HCT116 (cell line): ENCODE measurements at regions not wholly inside any gene's neighbourhood (a gene's known extent, or its start where the extent isn't known, plus 50 kb on each side); places are given as distances from the start of the nearest gene placed in this dataset.

Source experiments
- ATAC-seq: fragments of 200-7000 bp; cut with Tn5 transposase; 2 replicates; pipeline ENCODE4 v1.9.1; 2020; ENCODE audit warnings: mild to moderate bottlenecking, moderate library complexity
- BruUV-seq: library from RNA; stranded (reverse); fragments of 400-500 nt; replicated peaks from 2 replicates; lab custom pipeline; 2021; lab: Mats Ljungman, UMichigan
- CTCF ChIA-PET: fragments of 300-600 bp; sonication (Branson Sonifier 250); formaldehyde crosslinking; loops from one replicate; lab custom pipeline; 2021; ENCODE audit warnings: antibody characterized with exemption; lab: Charles Lee
- POLR2A ChIA-PET: fragments of 300-600, 350-600 bp; sonication (Branson Sonifier 250); formaldehyde crosslinking; loops from one replicate; lab custom pipeline; 2021; ENCODE audit warnings: antibody characterized with exemption; lab: Charles Lee
- RAD21 ChIA-PET, 2 experiments: fragments of 300-600 bp; sonication (Branson Sonifier 250); formaldehyde crosslinking; loops; one replicate each; lab custom pipeline; 2023; ENCODE audit warnings: low total read pairs in 2 of 2; ENCODE audit not compliant: uncharacterized antibody in 2 of 2, unreplicated experiment in 2 of 2, low non-redundant PET in 1 of 2; lab: Charles Lee
- DNase-seq: peaks from one replicate; pipeline ENCODE4 v3.0.0-alpha.2; 2010; ENCODE audit warnings: low read depth, low spot score
- H2AFZ ChIP-seq: fragments of 200-600 bp; shearing (Covaris generic), sonication (generic); 2 replicates; pipeline ENCODE4 v1.6.1; 2017; ENCODE audit warnings: low read depth, mixed run types, mixed read lengths, antibody characterized with exemption, low read length; ENCODE audit not compliant: poor library complexity, severe bottlenecking
- H3K27ac ChIP-seq: 2 replicates; pipeline ENCODE4 v1.5.1; 2012; ENCODE audit warnings: low read depth, low read length
- H3K27me3 ChIP-seq: fragments of 200-600 bp; sonication (generic); 2 replicates; pipeline ENCODE4 v1.6.1; 2016; ENCODE audit warnings: mixed run types, low read length, mixed read lengths; ENCODE audit not compliant: insufficient read depth
- H3K36me3 ChIP-seq, 2 experiments: fragments of 200-500 bp in 1 of 2; fragments of 200-600 bp in 1 of 2; sonication (Bioruptor generic) in 1 of 2; sonication (generic) in 1 of 2; 2 replicates each; pipeline versions ENCODE4 v1.5.1 to v1.6.1; 2014 to 2016; ENCODE audit warnings: low read length in 2 of 2, inconsistent platforms in 1 of 2, mixed read lengths in 1 of 2, mixed run types in 1 of 2; ENCODE audit not compliant: insufficient read depth in 2 of 2, control insufficient read depth in 1 of 2
- H3K4me1 ChIP-seq, 2 experiments: fragments of 200-600 bp in 1 of 2; sonication (generic) in 1 of 2; 2 replicates each; pipeline versions ENCODE4 v1.5.1 to v1.6.1; 2012 to 2017; ENCODE audit warnings: low read length in 2 of 2, inconsistent platforms in 1 of 2, mild to moderate bottlenecking in 1 of 2, mixed read lengths in 1 of 2, mixed run types in 1 of 2, moderate library complexity in 1 of 2; ENCODE audit not compliant: insufficient read depth in 2 of 2, control insufficient read depth in 1 of 2
- H3K4me2 ChIP-seq: fragments of 200-600 bp; sonication (generic); 2 replicates; pipeline ENCODE4 v1.6.1; 2017; ENCODE audit warnings: mixed run types, low read length, mixed read lengths
- H3K4me3 ChIP-seq, 2 experiments: fragments of 200-600 bp in 1 of 2; sonication (generic) in 1 of 2; replicated peaks in 1 of 2; 2 replicates each; pipeline ENCODE4 v1.5.1; 2011 to 2016; ENCODE audit warnings: low read length in 2 of 2, control low read depth in 1 of 2, low read depth in 1 of 2, mild to moderate bottlenecking in 1 of 2, mixed read lengths in 1 of 2, mixed run types in 1 of 2
- H3K79me2 ChIP-seq: fragments of 200-600 bp; sonication (generic); 2 replicates; pipeline ENCODE4 v1.6.1; 2017; ENCODE audit warnings: mild to moderate bottlenecking, mixed run types, low read length, moderate library complexity, mixed read lengths; ENCODE audit not compliant: insufficient read depth
- H3K9ac ChIP-seq: fragments of 200-600 bp; sonication (generic); 2 replicates; pipeline ENCODE4 v1.6.1; 2016; ENCODE audit warnings: low read length, mixed read lengths
- H3K9me2 ChIP-seq: fragments of 200-600 bp; sonication (generic), shearing (Covaris generic); 2 replicates; pipeline ENCODE4 v1.6.1; 2017; ENCODE audit warnings: mixed run types, mild to moderate bottlenecking, moderate library complexity; ENCODE audit not compliant: insufficient read depth
- H3K9me3 ChIP-seq, 2 experiments: fragments of 200-500 bp in 1 of 2; fragments of 200-600 bp in 1 of 2; sonication (Bioruptor generic) in 1 of 2; sonication (generic) in 1 of 2; 2 replicates each; pipeline ENCODE4 v1.6.1; 2014 to 2017; ENCODE audit warnings: low read length in 2 of 2, mixed read lengths in 2 of 2, inconsistent platforms in 1 of 2, low read depth in 1 of 2, mild to moderate bottlenecking in 1 of 2, mixed run types in 1 of 2, moderate library complexity in 1 of 2; ENCODE audit not compliant: control insufficient read depth in 1 of 2, insufficient read depth in 1 of 2
- H4K20me1 ChIP-seq: fragments of 200-600 bp; sonication (generic), shearing (Covaris generic); 2 replicates; pipeline ENCODE4 v1.6.1; 2017; ENCODE audit warnings: mixed run types, mild to moderate bottlenecking, moderate library complexity; ENCODE audit not compliant: insufficient read depth
- CEBPB ChIP-seq: IDR thresholded peaks from 2 replicates; pipeline ENCODE4 v1.6.1; 2012; ENCODE audit warnings: low read depth
- EGR1 ChIP-seq: IDR thresholded peaks from 2 replicates; pipeline ENCODE4 v1.6.1; 2012; ENCODE audit warnings: low read depth
- EZH2 ChIP-seq: fragments of 200-600 bp; sonication (generic); IDR thresholded peaks from 2 replicates; pipeline ENCODE4 v1.6.1; 2017; ENCODE audit warnings: antibody characterized with exemption, mixed run types
- JUND ChIP-seq: IDR thresholded peaks from 2 replicates; pipeline ENCODE4 v1.6.1; 2012
- MAX ChIP-seq: IDR thresholded peaks from 2 replicates; pipeline ENCODE4 v1.6.1; 2012
- POLR2A ChIP-seq: IDR thresholded peaks from 2 replicates; pipeline ENCODE4 v1.7.0; 2011; ENCODE audit warnings: borderline replicate concordance; ENCODE audit not compliant: insufficient read depth, insufficient read length; ENCODE audit errors: extremely low read depth
- REST ChIP-seq: IDR thresholded peaks from 2 replicates; pipeline ENCODE4 v1.6.1; 2012; ENCODE audit warnings: low read depth
- SIN3A ChIP-seq: IDR thresholded peaks from 2 replicates; pipeline ENCODE4 v1.6.1; 2012; ENCODE audit warnings: low read depth
- SP1 ChIP-seq: IDR thresholded peaks from 2 replicates; pipeline ENCODE4 v1.6.1; 2012; ENCODE audit warnings: low read depth
- SRF ChIP-seq: IDR thresholded peaks from 2 replicates; pipeline ENCODE4 v1.6.1; 2012; ENCODE audit warnings: low read depth
- ZBTB33 ChIP-seq: IDR thresholded peaks from 2 replicates; pipeline ENCODE4 v1.6.1; 2011; ENCODE audit warnings: mild to moderate bottlenecking, low read length, moderate library complexity; ENCODE audit not compliant: insufficient replicate concordance; ENCODE audit errors: extremely low read depth
- ZFX ChIP-seq: fragments of 450-650 bp; IDR thresholded peaks from 2 replicates; pipeline ENCODE4 v1.6.1; 2017
- ZNF274 ChIP-seq: fragments of 200-500 bp; sonication (Bioruptor generic); IDR thresholded peaks from 2 replicates; pipeline ENCODE4 v1.6.1; 2014; ENCODE audit warnings: mild to moderate bottlenecking, low read depth, low read length, inconsistent platforms
- intact Hi-C: fragments of 100-400 bp; cut with micrococcal nuclease; formaldehyde crosslinking; loops from 2 replicates; pipeline ENCODE4 v1.10.0; 2022
- TF ChIP-seq, protein P1 (sequence below), 3 experiments: fragments of 200-600 bp in 1 of 3; sonication (generic) in 1 of 3; IDR thresholded peaks in 2 of 3; conservative IDR thresholded peaks in 1 of 3; 2 replicates each; pipeline ENCODE4 v1.5.1; 2012 to 2017; ENCODE audit warnings: low read depth in 2 of 3, low read length in 2 of 3, antibody characterized with exemption in 1 of 3, borderline replicate concordance in 1 of 3, control low read depth in 1 of 3, mild to moderate bottlenecking in 1 of 3, mixed read lengths in 1 of 3, mixed run types in 1 of 3, moderate library complexity in 1 of 3; ENCODE audit not compliant: insufficient read depth in 1 of 3

GRCh38 chr10:89829262-89829886 lies 128.0 kb downstream of the KIF20B start:
- Histone ChIP-seq H4K20me1 (no peaks in the 10 kb centered on the region), H3K36me3 (no peaks in the 10 kb centered on the region), H3K9me3 (no peaks in the 10 kb centered on the region; a peak in 1 of 4 replicates), H3K4me3 (no peak overlapping the region), H3K4me1 (no peaks in the 10 kb centered on the region), H3K9me2 (no peaks in the 10 kb centered on the region), H3K27ac (no peak overlapping the region), H3K4me2 (no peak overlapping the region), H3K9ac (no peak overlapping the region), H3K79me2 (no peaks in the 10 kb centered on the region), H3K27me3 (no peaks in the 10 kb centered on the region), H2AFZ (no peak overlapping the region)
- ATAC-seq: no peak
- CTCF ChIA-PET: no interaction called here
- no TSS peak for BruUV-seq
- no peak for TF ChIP-seq JUND
- no peak for TF ChIP-seq EZH2
- no peak for TF ChIP-seq POLR2A
- no peak for TF ChIP-seq ZBTB33
- intact Hi-C loops: no loop called here
- POLR2A ChIA-PET: no interaction called here
- DNase-seq: no peak
- RAD21 ChIA-PET: no interaction called here

- no TSS peak for BruUV-seq
- ChIA-PET POLR2A (no interaction called here), CTCF (no interaction called here), RAD21 (no interaction called here)
- Histone ChIP-seq H3K9me3 (no peaks in the 10 kb centered on the region; a peak in 1 of 4 replicates), H3K4me2 (no peak overlapping the region), H3K36me3 (no peaks in the 10 kb centered on the region), H3K27ac (no peak overlapping the region), H3K4me1 (no peaks in the 10 kb centered on the region), H3K79me2 (no peaks in the 10 kb centered on the region), H4K20me1 (no peaks in the 10 kb centered on the region), H2AFZ (no peak overlapping the region), H3K4me3 (no peak overlapping the region), H3K9ac (no peak overlapping the region), H3K9me2 (no peaks in the 10 kb centered on the region), H3K27me3 (no peaks in the 10 kb centered on the region)
- ATAC-seq (no peak), DNase-seq (no peak)
- intact Hi-C loops: no loop called here
- TF ChIP-seq ZFX (no peak), SRF (no peak), JUND (no peak), EGR1 (no peak), CEBPB (no peak), MAX (no peak), REST (no peak), ZNF274 (no peak), SIN3A (no peak), SP1 (no peak)
- TF ChIP-seq, protein P1, sequence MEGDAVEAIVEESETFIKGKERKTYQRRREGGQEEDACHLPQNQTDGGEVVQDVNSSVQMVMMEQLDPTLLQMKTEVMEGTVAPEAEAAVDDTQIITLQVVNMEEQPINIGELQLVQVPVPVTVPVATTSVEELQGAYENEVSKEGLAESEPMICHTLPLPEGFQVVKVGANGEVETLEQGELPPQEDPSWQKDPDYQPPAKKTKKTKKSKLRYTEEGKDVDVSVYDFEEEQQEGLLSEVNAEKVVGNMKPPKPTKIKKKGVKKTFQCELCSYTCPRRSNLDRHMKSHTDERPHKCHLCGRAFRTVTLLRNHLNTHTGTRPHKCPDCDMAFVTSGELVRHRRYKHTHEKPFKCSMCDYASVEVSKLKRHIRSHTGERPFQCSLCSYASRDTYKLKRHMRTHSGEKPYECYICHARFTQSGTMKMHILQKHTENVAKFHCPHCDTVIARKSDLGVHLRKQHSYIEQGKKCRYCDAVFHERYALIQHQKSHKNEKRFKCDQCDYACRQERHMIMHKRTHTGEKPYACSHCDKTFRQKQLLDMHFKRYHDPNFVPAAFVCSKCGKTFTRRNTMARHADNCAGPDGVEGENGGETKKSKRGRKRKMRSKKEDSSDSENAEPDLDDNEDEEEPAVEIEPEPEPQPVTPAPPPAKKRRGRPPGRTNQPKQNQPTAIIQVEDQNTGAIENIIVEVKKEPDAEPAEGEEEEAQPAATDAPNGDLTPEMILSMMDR (IDR thresholded peaks at IDR 0.05 in 2 of 3, conservative IDR thresholded peaks at IDR 0.05 in 1 of 3; ENCODE audit: borderline replicate concordance in 1 of 3, insufficient read depth in 1 of 3, low read depth in 2 of 3, low read length in 2 of 3): no peak
These were observed 128.5 kb downstream of the KIF20B start for GRCh38 chr10:89829887-89830269.
